Stimulated activated CD4-positive, alpha-beta T cell treated with anti-CD3 and anti-CD28 coated beads, Interleukin-2, amount 100 ng/mL, for 24 hours (primary cell): ENCODE measurements at regions not wholly inside any gene's neighbourhood (a gene's known extent, or its start where the extent isn't known, plus 50 kb on each side); places are given as distances from the start of the nearest gene placed in this dataset.

ENCODE experiments used
- DNase-seq, 2 donors: peaks; one replicate each; pipeline ENCODE4 v3.0.0-alpha.2; 2020

DNA sequence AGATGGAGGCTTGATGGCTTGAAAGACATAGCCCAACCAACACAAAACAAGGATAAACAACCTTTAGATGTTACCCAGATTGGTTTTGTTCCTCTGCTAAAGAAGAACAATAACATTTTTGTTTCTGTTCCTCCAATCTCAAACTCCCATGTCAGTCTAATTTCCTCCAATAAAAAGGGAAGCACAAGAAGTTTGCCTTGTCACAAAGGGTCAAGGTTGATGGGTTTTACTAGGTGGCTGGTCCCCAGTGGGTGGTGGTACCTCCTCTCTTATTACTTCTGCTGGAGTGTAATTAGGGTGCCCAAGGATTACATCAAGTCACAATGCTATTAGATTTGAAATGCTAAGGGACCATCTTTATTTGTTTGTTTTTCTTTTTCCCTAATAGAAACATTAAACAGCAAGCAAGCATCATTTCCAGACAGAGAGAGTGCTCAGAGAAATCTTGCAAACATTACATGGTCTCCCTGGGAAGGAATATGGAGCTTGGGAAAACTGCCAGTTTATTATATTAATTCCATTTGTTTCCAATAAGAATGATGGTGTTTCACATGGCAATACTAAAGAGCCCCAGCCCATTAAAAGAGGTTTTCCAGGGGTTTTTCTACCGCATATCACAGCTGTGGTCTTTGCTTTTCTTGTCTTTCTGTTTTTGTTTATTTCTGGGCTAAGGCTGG is 78.3 kb upstream of the AOAH start:
- no peak for DNase-seq

DNA sequence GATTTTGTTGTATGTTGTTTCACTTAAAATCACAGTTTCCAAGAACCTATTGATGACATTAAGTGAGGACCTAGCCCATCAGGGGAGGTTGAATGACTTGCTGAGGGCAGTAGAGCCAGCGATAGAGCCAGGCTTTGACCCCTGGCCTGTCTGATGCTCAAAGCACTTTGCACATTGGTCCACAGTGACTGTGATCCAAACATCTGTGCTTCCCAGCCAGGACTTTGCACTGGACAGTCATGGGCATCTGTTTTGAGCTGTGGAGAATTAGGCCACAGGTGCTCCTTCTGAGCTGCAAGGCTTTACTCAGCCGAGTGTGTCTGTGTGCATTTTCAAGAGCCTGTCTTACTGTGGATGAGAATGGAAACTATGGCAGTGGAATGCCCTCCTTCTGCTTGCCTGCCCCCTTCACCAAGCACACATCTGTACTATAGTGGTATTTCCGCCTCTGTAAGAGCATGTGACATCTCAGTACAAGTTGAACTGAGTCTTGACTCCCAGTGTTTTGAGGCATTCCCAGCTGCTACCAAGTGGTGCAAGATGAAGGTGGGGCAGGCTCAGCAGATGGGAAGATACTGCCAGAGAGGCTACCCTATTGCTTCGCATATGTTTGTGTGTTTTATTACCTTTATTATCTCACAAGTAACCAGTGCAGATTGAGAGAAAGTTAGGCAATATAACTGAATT is 72.7 kb upstream of the AOAH start:
- DNase-seq, result no peak

DNA sequence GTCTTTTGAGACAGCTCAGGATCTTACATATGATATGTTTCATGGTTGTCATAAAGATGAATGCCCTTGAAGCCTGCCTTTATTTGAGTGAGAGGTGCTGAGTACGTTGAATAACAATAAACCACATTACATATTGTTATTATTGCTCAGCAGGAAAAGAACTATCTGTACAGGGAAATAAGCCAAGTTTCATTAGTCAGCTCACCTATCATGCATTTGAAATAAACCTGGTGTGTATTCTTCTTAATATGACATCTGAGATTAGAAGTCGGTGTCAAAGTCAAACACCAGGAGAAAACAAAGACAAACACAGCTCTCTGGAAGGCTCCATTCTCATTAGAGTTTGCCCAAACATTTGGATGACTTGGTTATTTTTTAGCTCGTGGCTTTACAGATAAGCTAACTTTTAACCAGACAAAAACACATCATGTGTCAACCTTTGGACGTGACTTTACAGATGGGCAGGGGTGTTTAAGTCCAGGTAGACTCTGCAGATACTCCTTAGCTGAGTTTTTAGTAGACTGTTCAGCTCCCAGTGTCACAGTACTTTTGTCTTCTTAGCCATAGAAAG is 71.2 kb upstream of the AOAH start:
- DNase-seq, result no peak

GRCh38 chr7:36794689-36795088 is 70.4 kb upstream of the AOAH start:
- no peak for DNase-seq

GRCh38 chr7:36792421-36792820 is 68.1 kb upstream of the AOAH start:
- no peak for DNase-seq

- DNase-seq, result no peak
Measured at GRCh38 chr7:36790311-36790787, 66.1 kb upstream of the AOAH start.

- DNase-seq, result no peak
Measured at GRCh38 chr7:36788825-36789470, 64.7 kb upstream of the AOAH start.

GRCh38 chr7:36787933-36788378 is 63.7 kb upstream of the AOAH start:
- DNase-seq, result no peak

GRCh38 chr7:36784991-36785940 is 61.0 kb upstream of the AOAH start:
- DNase-seq, result peak; percentile 46 to 53

DNA sequence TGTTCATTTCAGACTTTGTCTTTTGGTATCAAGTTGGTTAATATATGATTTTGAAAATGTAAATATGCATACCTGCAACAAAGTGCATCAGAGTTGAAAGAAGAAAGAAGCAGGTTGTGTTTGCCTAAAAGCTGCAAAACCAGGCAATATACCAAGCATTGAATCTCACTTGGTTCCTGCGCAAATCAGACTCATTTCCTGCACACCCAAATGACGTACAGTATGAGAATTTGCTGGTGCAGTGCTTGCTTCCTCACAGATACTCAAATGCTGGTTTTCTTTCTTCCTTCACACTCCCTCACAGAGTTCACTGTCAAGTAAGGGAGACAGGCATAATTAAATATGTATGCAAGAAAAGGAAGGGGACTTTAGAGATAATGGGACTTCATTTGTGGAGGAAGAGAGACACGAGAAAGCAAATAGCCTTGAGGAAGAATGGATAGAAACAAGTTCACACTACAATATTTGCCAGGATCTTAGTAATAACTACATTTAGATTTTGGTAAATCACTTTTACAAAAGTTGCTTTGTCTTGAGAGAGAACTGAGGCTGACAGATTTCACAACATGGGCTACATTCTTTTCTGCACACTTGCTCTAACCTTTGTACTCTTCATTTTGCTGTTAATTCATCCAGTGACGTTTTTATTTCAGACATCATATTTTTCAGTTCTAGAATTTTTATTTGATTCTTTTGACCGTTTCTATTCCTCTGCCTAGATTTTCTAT is 56.9 kb upstream of the AOAH start:
- no peak for DNase-seq

DNA sequence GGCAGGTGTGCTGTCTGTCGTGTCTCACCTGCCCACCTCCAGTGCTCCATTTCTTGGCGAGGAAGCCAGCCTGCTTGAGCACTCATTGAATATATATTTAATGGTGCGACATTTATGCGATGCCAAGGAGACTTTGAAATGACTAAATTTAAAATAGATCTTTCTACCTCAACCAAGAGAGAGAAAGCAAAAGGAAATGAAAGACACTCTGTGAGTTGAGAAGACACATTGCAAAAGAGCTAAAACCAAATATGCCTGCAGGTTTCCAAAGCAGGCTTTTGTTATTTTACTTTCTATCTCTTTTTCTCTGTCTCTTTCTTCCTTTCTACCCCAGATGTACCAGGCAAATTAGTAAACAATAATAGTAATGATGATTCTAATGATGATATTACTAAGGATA is 53.6 kb upstream of the AOAH start:
- DNase-seq, result no peak

- DNase-seq, result no peak
Measured at GRCh38 chr7:36777062-36777461, 52.8 kb upstream of the AOAH start.

DNA sequence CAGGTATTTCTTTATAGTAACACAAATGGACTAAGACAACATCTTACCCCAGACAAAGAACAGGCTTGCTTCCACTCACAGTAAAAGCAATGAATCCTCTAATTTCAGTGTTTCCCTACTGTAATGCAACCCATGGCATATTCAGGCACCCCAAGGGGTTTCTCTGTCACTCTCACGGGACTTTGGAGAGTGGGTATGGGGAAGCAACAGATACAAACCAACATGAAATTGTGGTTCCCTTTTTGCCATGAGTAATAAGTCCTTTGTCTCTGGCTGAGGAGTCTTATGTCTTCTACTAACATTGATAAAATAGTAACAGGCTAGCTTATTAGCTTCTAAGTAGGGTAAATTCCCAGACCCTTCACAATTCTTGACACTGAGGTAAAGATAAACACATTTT is 51.4 kb upstream of the AOAH start:
- no peak for DNase-seq

- DNase-seq, result no peak
Measured at GRCh38 chr7:36775061-36775620, 50.8 kb upstream of the AOAH start.
